NCI-H1694 (cell line): ENCODE measurements at regions not wholly inside any gene's neighbourhood (a gene's known extent, or its start where the extent isn't known, plus 50 kb on each side); places are given as distances from the start of the nearest gene placed in this dataset.
"Not testable (repeated sequence)": the region's sequence is repeated elsewhere in the genome, so short reads cannot be mapped to it uniquely, and the experiment has no call there.

Experiments
- DNase-seq: peaks from one replicate; lab custom pipeline; 2025; lab: John Stamatoyannopoulos, UW

GRCh38 chr4:160100316-160100715, 997.4 kb downstream of the RAPGEF2 start:
- no peak for DNase-seq

- no peak for DNase-seq
Observed at GRCh38 chr4:160110891-160111290, 1008.0 kb downstream of the RAPGEF2 start.

- no peak for DNase-seq
Observed at GRCh38 chr4:160117686-160118085, 1014.8 kb downstream of the RAPGEF2 start.

- DNase-seq = not testable (repeated sequence)
Observed at GRCh38 chr4:160125576-160126287, 1022.9 kb downstream of the RAPGEF2 start.

- no peak for DNase-seq
Observed at GRCh38 chr4:160127211-160127610, 1024.3 kb downstream of the RAPGEF2 start.

GRCh38 chr4:160129439-160129838, 1026.6 kb downstream of the RAPGEF2 start:
- no peak for DNase-seq

- no peak for DNase-seq
Observed at GRCh38 chr4:160136021-160136420, 1033.1 kb downstream of the RAPGEF2 start.

GRCh38 chr4:160141206-160141605, 1038.3 kb downstream of the RAPGEF2 start:
- no peak for DNase-seq

- no peak for DNase-seq
Observed at GRCh38 chr4:160142579-160142978, 1039.7 kb downstream of the RAPGEF2 start.

GRCh38 chr4:160143574-160143973, 1040.7 kb downstream of the RAPGEF2 start:
- DNase-seq = no peak

- DNase-seq = no peak
Observed at GRCh38 chr4:160159457-160159856, 1056.6 kb downstream of the RAPGEF2 start.

- DNase-seq = no peak
Observed at GRCh38 chr4:160161026-160161425, 1058.1 kb downstream of the RAPGEF2 start.

GRCh38 chr4:160175064-160175643, 1072.3 kb downstream of the RAPGEF2 start:
- no peak for DNase-seq

GRCh38 chr4:160180211-160180610, 1077.3 kb downstream of the RAPGEF2 start:
- DNase-seq = no peak

GRCh38 chr4:160182727-160183126, 1079.8 kb downstream of the RAPGEF2 start:
- DNase-seq = no peak

GRCh38 chr4:160184884-160185283, 1082.0 kb downstream of the RAPGEF2 start:
- DNase-seq = no peak

- no peak for DNase-seq
Observed at GRCh38 chr4:160193787-160194186, 1090.9 kb downstream of the RAPGEF2 start.

GRCh38 chr4:160194716-160195115, 1091.8 kb downstream of the RAPGEF2 start:
- no peak for DNase-seq

GRCh38 chr4:160202802-160203201, 1099.9 kb downstream of the RAPGEF2 start:
- no peak for DNase-seq

GRCh38 chr4:160212078-160212477, 1109.2 kb downstream of the RAPGEF2 start:
- no peak for DNase-seq

- DNase-seq = no peak
Observed at GRCh38 chr4:160213366-160213765, 1110.5 kb downstream of the RAPGEF2 start.

GRCh38 chr4:160217352-160217751, 1114.5 kb downstream of the RAPGEF2 start:
- DNase-seq = no peak

GRCh38 chr4:160224049-160224448, 1121.2 kb downstream of the RAPGEF2 start:
- no peak for DNase-seq

- DNase-seq = no peak
Observed at GRCh38 chr4:160233141-160233540, 1130.3 kb downstream of the RAPGEF2 start.
